ENCODE measurements at regions not wholly inside any gene's neighbourhood (a gene's known extent, or its start where the extent isn't known, plus 50 kb on each side); places are given as distances from the start of the nearest gene placed in this dataset.

DNA sequence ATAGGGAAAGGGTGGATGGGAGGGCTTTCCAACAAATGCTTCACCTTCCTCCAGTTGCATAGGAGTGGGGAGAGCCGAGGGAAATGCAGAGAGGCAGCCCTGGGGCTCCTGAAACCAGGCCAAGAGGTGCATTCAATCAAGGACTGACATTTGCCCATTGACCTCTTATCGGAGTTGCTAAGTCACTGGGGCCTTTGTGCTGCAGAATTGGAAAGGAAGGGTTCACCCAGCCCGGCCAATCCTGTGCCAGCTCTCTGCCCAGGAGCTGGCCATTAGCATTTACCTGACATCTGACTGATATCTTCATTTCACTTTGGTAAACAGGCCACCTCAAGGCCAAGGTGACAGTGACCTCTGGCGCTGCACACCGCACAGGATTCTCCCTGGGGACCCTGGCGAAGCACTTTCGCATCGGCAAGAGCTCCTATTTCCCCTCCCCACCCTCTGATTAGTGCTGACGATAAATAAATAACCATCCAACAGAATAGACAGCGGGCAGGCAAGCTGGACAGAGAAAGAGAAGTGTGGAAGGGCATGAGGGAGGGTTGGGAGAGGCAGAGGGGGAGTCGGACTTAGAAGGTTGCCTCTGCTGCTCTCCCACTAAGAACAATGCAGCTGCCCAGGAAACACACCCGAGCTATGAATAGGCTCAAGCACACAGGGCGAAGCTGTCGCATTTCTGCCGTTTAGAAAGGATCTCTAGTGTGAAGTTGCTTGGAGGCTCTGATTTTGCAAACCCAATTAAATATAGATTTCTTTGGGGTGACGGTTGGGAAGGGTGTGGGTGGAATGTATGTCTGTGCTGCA is 57.0 kb upstream of the BOD1 start (continued):
- TF ChIP-seq ZNF217 (CRISPR knock-in tag; IDR thresholded peaks at IDR 0.05) (no peak), NR2C1 (IDR thresholded peaks at IDR 0.05) (no peak), NR2C1 (tag; IDR thresholded peaks at IDR 0.05) (peak; percentile 52), NFE2L1 (tag; IDR thresholded peaks at IDR 0.05; ENCODE audit: borderline replicate concordance, low read depth) (no peak), OTX1 (CRISPR knock-in tag; IDR thresholded peaks at IDR 0.05) (no peak), POLR2G (IDR thresholded peaks at IDR 0.05; ENCODE audit: low read depth, low read length) (no peak)

DNA sequence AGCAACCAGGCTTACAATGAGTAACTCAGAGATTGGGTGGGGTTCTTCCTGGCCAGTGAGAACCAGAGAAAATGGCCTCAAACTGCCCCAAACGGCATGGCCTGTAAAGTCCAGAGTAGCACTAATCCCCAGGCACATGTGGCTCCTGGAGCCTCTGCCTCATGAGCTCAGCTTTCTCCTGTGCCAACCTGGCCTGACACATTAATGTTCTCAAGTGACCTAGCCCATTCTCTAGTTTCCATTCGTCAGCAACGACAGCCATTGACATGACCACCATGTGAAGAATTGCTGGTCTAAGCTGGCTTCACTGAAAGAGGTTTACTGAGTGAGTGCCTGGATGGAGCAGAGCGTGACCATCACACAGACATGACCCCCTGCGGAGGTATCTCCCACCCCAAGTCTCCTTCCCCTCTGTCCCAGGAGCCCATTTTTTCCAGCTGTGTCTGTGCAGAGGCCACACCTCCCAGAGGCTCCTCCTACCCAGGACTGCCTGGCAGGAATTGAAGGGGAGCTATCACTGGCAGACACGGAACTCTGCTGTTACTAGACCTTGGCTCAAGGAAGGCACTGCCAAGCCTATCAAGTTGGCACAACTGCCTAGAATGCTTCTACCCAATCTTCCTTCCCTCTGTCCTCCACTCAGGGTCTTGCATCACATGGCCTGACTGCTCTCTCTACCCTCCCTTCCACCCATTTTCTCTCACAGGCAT is 59.0 kb upstream of the BOD1 start:
- POLR2A ChIA-PET, result no interaction called here
- WGBS (ENCODE audit: insufficient coverage, low coverage, missing lambda C conversion rate), result 38% methylated on average over 6 of the region's 6 CpGs
- no TSS peak for BruUV-seq (replicated peaks)
- no peak for TF ChIP-seq ZNF134 (CRISPR knock-in tag; conservative IDR thresholded peaks at IDR 0.05)
- no peak for TF ChIP-seq GABPB2 (CRISPR knock-in tag; conservative IDR thresholded peaks at IDR 0.05)
- TF ChIP-seq, protein P1, sequence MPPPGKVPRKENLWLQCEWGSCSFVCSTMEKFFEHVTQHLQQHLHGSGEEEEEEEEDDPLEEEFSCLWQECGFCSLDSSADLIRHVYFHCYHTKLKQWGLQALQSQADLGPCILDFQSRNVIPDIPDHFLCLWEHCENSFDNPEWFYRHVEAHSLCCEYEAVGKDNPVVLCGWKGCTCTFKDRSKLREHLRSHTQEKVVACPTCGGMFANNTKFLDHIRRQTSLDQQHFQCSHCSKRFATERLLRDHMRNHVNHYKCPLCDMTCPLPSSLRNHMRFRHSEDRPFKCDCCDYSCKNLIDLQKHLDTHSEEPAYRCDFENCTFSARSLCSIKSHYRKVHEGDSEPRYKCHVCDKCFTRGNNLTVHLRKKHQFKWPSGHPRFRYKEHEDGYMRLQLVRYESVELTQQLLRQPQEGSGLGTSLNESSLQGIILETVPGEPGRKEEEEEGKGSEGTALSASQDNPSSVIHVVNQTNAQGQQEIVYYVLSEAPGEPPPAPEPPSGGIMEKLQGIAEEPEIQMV (tag; conservative IDR thresholded peaks at IDR 0.05; ENCODE audit: low read depth), result no peak
- TF ChIP-seq ZNF174 (CRISPR knock-in tag; IDR thresholded peaks at IDR 0.05), result no peak
- TF ChIP-seq, protein P2, sequence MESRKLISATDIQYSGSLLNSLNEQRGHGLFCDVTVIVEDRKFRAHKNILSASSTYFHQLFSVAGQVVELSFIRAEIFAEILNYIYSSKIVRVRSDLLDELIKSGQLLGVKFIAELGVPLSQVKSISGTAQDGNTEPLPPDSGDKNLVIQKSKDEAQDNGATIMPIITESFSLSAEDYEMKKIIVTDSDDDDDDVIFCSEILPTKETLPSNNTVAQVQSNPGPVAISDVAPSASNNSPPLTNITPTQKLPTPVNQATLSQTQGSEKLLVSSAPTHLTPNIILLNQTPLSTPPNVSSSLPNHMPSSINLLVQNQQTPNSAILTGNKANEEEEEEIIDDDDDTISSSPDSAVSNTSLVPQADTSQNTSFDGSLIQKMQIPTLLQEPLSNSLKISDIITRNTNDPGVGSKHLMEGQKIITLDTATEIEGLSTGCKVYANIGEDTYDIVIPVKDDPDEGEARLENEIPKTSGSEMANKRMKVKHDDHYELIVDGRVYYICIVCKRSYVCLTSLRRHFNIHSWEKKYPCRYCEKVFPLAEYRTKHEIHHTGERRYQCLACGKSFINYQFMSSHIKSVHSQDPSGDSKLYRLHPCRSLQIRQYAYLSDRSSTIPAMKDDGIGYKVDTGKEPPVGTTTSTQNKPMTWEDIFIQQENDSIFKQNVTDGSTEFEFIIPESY (CRISPR knock-in tag; IDR thresholded peaks at IDR 0.05), result no peak
- no peak for TF ChIP-seq ZNF347 (CRISPR knock-in tag; IDR thresholded peaks at IDR 0.05; ENCODE audit: low read depth)
- no peak for TF ChIP-seq CC2D1A (IDR thresholded peaks at IDR 0.05)
- TF ChIP-seq RBM39 (optimal IDR thresholded peaks at IDR 0.05; ENCODE audit: low read depth, low read length), result no peak
- no peak for TF ChIP-seq POLR2G (IDR thresholded peaks at IDR 0.05; ENCODE audit: low read depth, low read length)
- no peak for TF ChIP-seq RB1 (IDR thresholded peaks at IDR 0.05; ENCODE audit: low read depth)
- no peak for TF ChIP-seq TBP (optimal IDR thresholded peaks at IDR 0.05; ENCODE audit: low read depth, low read length)

More for the DNA sequence above, 59.0 kb upstream of the BOD1 start:
- Histone ChIP-seq H3K4me3 (no peak overlapping the region), H3K27me3 (ENCODE audit: control insufficient read depth in 2 of 2, insufficient read depth in 2 of 2, low read length in 2 of 2) (no peaks in the 10 kb centered on the region), H4K20me1 (replicated peaks; ENCODE audit: control insufficient read depth, insufficient read depth, low read length) (no peaks in the 10 kb centered on the region), H2AFZ (ENCODE audit: low read depth, low read length) (no peak overlapping the region), H3K4me1 (replicated peaks in 1 of 2; ENCODE audit: control insufficient read depth in 2 of 2, insufficient read depth in 2 of 2, low read length in 2 of 2) (peaks cover 8 to 12% of the 10 kb centered on the region in 2 experiments; a peak in 4 of 5 replicates), H3K36me3 (ENCODE audit: control insufficient read depth, insufficient read depth, low read length) (no peaks in the 10 kb centered on the region), H3K9me1 (ENCODE audit: control insufficient read depth, insufficient read depth, low read length) (no peaks in the 10 kb centered on the region), H3K9ac (ENCODE audit: insufficient read depth in 1 of 2, low read depth in 2 of 2, low read length in 2 of 2) (no peak overlapping the region), H3K4me2 (ENCODE audit: insufficient read depth, low read length) (no peak overlapping the region), H3K79me2 (ENCODE audit: control insufficient read depth, insufficient read depth, low read length) (no peaks in the 10 kb centered on the region), H3K9me3 (replicated peaks; ENCODE audit: control insufficient read depth, insufficient read depth, low read depth, low read length) (peaks cover 3% of the 10 kb centered on the region; the same call in 1 of the 2 replicates), H3K27ac (ENCODE audit: extremely low read depth, low read depth, low read length) (no peak overlapping the region)
- CTCF ChIA-PET (ENCODE audit: low intra/inter-chr PET ratio), result no interaction called here
- FAIRE-seq (no peak), ATAC-seq (no peak), DNase-seq (ENCODE audit: extremely low read depth in 1 of 4, low spot score in 3 of 4) (no peak)
- in situ Hi-C loops (cut with MboI) (no loop called here), intact Hi-C loops (cut with micrococcal nuclease) (no loop called here)

Measured in K562 (cell line).